ENCODE measurements at regions not wholly inside any gene's neighbourhood (a gene's known extent, or its start where the extent isn't known, plus 50 kb on each side); places are given as distances from the start of the nearest gene placed in this dataset.

DNA sequence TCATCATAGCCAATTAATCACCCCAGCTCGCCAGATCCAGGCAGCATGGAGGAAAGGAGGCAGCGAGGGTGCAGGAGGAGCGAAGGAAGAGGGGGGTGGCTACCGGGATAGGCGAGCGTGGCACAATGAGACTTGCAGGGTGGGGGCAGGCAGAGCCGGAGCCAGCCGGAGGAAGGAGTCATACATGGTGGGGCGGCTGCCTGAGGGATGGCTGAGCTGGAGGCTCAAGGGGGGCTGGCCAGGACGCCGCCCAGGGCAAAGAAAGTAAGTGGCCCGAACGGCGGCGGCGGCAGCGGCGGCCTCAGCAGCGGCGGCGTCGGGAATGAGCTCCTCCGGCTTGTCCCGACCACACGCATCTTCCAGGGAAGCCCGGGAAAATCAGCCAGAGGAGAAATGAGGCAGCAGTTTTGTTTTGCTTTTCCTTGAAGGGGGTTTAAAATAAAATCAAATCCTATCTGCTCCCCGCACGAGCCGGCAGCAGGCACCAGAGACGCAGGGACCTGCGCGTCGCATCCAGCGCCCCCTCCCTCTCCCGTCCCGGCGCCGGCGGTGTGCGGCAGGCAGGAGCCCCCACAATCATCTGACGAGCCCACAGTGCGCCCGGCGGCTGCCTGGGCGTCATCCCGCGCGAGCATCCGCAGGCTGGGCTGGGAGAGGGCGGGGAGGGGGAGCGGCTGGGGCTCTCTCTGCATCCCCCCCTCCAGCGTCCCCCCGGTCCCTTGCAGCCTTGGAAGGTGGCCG is 263.6 kb downstream of the CTTN start:
- DNase-seq: no peak

DNA sequence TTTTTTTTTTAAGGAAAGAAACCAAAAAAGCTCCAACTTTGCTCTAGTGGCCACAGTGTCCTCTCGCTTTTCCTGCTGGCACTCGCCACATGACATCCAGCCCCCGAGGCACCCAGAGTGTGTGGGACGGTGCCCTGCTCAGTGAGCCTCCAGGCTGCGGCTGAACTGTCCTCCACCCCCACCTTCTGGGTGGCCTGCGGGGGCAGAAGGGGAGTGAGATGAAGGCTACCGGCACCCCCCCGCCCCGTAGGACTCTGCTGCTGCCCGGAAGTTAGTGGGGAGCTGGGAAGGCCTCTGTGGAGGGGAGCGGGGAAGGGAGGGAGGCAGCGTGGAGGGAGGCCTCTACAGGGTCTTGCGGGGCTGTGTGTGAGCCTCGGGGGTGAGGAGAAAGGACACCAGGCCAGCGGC is 264.4 kb downstream of the CTTN start:
- no peak for DNase-seq

DNA sequence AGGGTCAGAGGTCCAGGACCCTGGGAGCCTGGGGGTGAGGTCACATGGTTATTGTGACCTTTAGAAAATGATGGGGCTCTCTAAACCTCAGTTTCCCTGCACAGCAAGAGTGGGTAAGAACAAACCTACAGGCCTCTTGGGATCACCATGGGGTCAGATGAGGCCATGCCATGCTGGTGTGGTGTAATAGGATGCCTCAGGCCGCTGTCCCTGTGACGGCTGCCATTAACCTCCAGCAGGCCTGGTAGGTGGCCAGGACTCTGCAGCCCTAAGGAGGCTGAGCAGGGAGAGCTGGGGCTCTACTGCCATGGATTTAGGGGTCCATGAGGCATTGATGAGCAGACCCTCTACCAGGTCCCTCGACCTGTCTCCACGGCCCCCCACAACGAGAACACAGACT is 265.5 kb downstream of the CTTN start:
- DNase-seq: no peak

DNA sequence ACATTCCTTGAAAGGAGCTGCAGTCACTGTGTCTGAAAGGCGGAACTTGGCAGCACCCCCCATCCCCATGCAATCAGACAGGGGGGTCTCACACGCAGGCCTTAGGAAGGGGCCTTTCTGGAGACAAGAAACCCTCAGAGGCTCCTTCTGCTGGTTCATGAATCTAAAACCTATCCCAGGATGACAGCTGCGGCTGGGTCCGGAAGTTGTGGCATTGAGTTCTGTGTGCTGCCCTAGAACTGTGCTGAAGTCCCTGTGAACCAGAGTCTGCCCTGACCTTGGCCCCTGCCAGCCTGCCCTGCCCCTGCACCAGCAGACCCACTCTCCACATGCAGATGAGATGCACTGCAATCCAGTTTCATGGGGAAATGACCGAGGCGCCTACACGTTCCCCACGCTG is 268.0 kb downstream of the CTTN start:
- no peak for DNase-seq

DNA sequence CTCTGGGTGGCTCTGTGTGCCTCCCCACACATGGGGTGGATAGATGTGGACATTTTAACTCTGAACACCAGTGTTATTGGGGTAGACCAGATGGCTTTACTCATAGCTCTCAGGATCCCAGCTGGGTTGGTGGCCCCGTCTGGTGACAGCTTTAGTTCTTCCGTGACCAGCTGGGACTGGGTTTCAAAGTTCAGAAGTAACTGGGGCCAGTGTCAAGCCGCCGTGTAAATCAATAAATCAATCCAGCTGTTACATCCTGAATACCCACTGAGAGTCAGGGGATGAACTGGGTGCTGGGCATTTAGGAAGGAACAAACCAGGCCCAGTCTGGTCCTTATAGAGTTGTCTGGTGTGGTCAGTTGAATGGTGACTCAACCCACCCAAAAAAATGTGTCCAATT is 269.4 kb downstream of the CTTN start:
- DNase-seq: no peak

DNA sequence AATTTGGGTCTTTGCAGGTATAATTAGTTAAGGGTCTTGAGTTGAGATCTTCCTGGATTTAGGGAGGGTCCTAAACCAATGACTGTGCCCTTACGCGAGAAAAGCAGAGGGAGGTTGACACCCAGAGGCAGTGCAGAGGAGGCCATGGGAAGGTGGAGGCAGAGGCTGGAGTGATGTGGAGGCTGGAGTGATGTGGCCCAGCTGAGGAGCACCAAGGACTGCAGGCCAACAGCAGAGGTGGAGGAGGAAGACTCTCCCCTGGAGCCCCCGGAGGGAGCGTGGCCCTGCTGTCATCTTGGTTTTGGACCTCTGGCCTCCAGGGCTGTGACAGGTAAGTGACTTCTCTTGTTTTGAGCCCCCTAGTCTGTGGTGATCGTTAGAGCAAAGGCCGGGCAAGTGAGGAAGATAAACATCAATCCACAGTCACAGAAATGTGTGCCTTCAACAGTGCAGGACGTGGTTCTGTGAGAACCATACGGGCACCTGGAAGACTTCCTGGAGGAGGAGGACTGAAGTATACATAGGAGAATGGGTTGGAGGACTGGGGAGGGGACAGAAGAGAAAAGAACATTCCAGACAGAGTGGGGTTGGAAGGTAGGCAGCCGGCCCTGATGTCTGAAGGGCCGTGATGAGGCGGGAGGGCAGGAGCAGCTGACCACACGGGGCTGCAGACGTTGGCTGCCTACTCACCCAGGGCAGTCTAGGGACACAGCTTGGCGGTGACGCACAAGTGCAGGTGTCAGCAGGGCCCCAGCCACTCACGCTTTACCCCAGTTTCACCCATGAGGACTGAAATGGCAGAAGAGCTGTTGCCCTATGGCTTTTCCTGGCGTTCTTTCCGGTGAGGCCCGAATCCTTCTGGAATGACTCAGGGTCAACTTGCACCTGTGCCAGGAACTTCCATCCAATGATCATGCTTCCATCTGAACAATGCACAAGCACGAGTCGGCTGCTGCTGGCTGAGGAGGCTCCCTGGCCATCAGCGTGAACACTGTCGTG is 270.2 kb downstream of the CTTN start:
- no peak for DNase-seq

DNA sequence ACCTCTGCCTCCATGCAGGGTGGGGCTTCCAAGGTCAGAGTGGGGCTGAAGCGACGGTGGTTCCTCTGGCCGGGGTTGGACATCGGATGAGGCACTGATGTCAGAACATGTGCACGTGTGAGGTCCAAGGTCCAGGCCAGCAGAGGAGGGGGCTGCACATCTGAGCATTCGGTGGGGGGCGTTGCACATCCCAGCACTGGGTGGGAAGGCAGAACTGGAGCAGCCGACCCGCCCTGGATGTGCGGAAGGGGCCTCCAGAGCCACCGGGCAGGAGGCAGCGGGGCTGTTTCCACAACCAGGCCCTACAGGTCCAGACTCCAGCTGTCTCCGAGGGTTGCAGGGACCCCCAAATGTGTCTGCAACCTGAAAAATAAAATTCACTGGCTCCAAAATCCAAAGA is 271.0 kb downstream of the CTTN start:
- DNase-seq: no peak

DNA sequence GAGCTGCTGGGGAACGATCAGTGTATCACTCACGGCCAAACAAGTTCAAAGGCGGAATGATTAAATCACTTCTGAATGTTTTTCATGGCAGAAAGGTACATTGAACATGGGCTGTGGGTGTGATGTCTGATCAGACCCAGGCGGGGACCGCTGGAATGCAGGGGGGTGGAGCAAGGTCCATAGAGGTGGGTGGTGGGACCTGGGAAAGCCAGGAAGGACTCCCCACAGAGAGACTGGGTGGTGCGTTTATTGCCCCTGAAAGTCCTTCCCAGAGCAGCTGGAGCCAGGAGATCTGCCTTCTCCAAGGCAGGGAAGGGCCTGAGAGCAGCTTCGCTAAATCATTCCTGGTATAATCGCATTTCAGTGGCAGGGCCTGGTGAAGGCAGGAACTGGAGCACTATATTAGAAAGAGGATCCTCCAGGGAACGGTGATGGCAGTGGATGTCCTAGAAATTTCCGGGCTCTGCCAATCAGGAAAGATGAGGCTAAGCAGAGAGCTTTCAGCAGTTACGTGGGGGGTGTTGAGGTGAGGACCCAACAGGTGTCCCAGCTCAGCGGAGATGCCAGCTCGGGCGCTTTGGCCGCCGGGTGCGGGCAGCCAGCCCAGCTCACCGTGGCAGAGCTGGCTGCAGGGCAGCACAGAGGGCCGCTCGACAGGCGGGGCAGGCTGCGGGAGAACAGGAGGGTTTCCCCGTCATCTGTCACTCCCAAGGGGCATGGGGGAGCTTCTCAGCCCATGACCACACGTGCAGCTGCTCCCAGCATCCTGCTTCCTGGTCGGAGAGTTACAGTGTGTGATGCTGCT is 271.7 kb downstream of the CTTN start:
- no peak for DNase-seq

DNA sequence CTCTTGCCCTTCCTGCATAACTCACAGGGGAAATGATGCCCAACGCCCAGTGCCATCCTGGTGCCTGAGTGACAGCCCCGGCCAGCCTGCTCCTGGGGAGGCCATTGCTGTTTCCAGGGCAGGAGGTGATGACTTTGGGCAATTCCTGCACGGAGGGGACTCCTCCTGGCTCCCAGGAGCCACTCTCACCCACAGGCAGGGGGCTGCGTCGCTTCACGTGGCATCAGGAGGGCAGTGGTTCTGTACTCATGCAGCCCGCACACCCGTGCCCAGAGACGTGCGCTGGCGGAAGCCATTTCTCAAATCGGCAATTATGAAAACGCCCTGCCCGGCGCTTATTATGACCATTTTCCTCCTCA is 272.3 kb downstream of the CTTN start:
- no peak for DNase-seq

DNA sequence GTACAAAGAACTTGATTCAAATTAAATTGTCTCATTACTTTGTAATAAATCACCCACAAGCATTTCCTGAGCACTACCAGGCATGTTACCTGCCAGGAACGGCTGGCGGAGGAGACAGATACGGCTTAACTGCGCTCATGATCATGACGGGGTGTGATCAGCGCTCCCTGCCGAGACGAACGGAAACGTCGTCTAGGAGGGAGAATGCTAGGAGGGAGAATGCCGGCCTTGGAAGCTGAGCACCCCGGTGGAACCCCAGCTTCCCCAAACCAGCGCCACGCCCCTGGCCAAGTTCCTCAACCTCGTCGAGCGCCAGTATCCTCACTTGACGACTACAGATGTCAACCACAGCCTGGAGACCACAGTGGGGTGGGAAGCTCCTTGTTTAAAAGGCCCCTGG is 272.8 kb downstream of the CTTN start:
- DNase-seq: no peak

DNA sequence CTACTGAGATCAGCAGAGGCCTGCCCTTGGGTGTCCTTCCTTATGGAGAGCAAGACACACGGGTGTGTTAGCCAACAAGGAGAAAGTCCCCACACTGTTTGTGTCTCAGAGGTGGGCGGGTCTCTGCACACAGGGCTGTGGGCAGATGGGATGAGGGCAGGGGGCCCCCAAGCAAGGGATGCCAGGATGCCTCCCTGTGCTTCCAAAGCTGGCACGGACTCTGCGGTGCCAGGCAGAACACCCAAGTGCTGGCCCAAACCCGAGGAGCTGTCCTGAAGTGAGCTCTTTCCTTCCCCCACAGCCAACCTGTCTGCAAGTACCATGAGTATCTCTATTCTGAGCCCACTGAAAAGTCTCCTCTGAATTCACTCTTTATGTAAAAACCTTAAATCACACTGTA is 273.3 kb downstream of the CTTN start:
- DNase-seq: no peak

DNA sequence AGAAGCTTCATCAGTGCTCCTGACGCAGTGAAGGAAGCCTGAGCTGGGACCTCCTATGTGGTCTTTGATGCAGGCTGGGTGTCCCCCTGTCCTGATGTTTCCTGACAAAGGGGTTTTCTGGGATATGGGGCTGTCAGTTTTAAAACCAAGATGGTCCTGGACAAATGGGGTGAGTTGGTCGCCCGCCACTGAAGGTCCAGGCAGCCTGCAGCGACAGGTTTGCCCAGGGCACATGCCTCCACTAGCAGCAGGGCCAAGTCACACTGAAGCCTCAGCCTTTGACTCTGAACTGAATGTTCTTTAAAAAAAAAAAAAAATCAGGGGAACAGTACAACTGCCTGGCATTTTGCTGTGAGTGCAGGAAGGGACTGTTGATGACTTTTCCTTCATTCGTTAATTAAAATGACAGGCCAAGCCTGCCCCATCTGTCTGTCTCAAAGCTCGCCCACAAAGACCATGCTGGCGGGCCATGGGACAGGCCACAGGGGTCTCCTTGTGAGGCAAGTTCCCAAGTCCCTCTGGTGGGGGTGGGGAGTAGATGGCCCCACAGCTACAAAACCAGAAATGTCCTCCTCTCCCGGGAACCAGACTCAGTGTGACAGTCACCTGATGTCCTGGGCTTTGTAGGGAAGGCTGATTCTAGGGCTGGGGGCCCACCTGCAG is 274.8 kb downstream of the CTTN start:
- no peak for DNase-seq

DNA sequence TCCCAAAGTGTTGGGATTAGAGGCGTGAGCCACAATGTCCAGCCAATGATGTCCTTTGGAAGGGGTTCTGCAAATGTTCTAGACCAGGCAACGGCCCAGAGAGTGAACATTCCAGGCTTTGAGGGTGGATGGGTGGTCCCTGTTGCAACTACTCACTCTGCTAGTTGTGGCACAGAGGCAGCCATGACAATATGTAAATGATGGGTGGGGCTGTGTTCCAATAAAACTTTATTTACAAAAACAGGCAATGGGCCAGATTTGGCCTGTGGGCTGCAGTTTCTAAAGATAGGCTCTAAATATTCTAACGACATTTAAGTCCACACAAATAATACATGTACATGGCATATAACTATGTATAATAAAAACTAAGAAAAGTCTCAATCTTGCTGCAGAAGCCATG is 276.3 kb downstream of the CTTN start:
- DNase-seq: no peak

DNA sequence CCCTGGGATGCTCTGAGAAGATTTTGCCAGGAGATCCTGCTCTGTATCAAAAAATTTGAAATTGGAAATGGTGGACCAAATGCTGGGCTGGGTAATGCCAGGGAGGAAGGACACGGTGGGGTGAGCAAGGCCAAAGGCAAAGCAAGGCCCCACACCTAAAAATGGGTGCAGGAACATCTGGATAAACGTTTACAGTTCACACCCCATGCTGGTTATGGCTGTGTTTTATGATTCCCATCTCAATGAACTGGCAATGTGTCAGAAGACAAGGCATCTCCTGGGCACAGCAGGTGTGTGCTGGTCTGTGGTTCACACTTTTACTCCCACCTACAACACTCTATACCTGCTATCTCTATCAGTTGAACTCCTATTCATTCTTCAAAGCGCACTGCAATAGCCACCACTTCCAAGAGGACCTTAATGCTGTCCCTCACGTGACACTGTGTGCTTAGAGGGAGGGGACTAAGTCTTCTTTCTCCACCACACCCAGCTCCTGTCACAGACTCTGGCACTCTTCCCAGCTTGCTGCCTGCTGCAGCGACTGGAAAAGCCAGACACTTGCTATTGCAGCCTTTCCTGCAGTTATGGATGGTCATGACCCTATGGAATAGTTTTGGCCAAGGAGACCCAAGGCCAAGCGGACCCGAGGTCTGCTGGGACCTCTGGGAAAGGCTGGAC is 277.5 kb downstream of the CTTN start:
- DNase-seq: no peak

DNA sequence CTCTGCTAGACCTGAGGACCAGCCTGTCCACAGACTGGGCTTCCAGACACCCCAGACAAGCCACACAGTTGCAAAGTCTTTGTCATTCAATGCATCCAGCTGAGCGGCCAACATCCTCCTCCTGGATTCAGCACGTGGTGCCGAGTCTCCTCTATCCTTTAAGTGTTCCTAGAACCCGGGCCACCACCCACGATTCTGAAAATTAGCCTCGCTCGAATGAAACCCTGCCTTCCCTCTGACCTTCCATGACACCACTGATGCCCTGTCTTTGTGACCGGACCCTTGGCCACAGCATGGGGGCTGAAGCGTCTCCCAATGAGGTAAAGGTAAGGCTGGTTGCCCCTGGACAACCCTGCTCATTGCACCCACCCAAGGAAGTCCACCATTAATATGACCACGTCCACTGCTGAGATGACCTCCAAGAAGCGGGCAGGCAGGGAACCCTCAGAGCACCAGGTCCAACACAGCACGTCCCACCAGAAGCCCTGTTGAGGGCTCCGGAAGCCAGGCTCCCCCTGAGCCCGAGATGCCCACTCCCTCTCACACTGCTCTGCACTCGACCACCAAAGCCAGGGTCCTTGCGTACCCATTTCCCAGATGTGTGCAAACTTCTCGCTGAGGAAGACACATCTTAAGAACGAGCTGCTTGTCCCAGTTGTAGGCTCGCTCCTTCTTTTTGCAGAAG is 279.0 kb downstream of the CTTN start:
- no peak for DNase-seq

DNA sequence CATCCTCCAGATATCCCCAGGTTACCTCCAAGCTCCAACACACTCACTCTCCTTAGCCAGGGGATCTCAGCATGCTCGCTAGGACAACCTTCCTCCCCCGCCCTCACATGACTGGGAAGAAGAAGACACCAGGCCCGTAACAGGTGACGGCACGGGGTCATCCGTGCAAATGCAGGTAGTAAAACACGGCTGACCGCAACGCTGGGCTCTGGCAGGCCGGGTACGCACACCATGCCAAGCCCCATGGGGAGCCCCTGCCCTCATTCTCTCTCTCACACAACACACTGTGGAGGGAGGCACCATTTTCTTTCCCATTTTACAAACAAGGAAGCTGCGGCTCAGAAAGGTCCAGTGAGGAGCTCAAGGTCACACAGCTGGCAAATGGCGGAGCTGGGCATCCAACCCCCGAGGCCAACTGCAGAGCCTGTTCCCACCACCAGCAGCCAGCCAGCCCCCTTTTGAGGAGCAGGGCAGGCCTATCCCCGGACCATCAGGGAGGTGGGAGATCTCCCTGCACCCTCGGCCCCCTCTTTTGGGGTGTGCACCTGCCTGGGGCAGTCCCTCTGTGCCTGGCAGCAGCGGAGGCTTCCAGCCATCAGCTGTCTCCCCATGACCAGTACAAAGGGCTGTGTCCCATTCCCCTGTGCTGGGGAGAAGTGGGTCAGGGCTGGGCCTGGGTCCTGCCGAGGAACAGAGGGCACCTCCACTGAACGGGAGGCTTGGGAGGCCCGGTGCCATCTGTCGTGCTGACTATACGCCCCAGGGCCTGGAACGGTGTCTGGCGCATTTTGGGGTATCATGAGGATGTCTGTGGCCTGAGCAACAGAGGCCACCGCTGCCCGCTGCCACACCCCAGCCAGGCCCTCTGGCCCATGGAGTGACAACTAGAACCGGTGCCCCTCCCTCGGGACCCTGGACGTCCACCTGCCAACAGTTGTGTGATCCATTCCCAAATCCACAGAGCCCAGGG is 280.9 kb downstream of the CTTN start:
- no peak for DNase-seq

DNA sequence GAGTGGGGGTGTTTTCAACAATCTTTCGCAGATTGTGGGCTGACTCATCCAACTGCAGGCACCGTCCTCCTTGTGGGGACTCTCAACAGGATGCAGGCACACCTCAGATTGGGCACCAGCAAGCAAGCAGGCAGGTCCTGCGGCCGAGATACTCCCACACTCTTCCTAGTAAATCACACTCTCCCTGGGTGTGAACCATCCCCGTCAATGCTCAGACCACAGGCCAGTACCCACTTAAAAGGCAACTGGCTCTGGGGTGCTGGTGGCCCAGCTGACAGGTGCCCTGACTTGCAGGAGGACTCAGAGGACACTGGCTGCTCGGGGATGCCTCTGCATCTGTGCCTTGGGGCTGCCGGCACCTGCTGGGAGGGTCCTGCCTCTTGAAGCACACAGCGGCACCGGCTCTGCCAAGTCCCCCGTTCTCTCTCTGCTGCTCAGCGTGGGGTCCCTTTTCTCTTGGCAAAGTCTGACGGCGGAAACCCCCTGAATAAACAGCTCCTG is 282.5 kb downstream of the CTTN start:
- DNase-seq: no peak

DNA sequence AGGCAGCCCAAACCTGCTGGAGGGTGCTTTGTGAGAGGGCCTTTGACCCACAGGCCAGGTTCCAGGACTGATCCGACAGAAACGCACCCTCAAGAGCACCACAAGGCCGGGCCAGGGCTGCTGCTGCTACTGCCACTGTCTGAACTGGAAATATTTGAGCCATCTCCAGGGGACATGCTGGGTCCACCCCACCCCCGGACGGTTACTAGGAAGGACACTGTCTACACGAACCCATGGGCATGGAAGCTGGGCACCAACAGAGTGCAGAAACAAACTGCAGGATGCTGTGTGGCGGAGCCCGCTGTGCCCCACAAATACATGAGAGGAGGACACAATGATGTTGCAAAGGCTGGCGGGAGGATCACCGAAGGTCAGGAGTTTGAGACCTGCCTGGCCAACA is 283.7 kb downstream of the CTTN start:
- no peak for DNase-seq

DNA sequence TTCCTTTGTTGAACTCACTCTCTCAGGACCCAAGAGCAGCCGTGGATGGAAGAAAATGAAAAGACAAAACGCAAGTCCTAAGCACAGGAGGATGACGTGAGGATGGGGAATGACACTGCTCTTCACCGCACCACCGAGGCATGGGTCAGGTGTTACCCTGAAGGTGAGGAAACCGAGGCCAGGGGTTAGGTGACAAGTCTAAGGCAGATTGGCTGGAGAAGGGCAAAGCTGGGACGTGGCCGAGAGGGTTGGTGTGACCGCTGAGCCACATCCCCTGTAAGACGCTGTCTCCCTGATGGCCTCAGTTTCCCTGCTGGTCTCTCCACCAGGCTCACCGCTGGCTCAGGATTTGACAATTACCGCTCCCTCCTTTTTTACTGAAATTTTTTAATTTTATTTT is 284.4 kb downstream of the CTTN start:
- no peak for DNase-seq

DNA sequence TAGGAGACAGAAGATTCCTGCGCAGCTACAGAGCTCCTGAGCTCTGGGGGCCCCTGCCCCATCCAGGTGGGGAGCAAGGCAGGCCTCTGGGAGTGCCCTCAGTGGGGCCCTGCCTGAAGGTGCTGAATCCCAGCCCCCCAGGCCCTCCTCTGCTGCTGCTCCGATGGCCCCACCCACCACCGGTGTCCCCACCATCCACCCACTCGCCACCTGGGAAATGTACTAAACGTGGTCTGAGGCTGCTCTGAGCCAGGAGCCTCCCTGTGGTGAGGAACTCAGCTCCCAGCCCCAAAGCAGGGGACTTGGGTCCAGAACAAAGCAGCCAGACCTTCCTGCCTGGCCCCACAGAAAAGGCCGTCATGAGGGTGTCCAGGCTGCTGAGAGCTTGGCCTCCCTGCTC is 289.4 kb downstream of the CTTN start:
- DNase-seq: no peak
